Iris pigment epithelial cell (primary cell): ENCODE measurements at regions not wholly inside any gene's neighbourhood (a gene's known extent, or its start where the extent isn't known, plus 50 kb on each side); places are given as distances from the start of the nearest gene placed in this dataset.
"Not testable (repeated sequence)": the region's sequence is repeated elsewhere in the genome, so short reads cannot be mapped to it uniquely, and the experiment has no call there.

ENCODE experiments used
- DNase-seq: peaks from one replicate; pipeline ENCODE4 v3.0.0-alpha.2; 2011; ENCODE audit warnings: low read depth

- DNase-seq = no peak
Observed at GRCh38 chr2:145591109-145591809, 1071.3 kb upstream of the ZEB2 start.

DNA sequence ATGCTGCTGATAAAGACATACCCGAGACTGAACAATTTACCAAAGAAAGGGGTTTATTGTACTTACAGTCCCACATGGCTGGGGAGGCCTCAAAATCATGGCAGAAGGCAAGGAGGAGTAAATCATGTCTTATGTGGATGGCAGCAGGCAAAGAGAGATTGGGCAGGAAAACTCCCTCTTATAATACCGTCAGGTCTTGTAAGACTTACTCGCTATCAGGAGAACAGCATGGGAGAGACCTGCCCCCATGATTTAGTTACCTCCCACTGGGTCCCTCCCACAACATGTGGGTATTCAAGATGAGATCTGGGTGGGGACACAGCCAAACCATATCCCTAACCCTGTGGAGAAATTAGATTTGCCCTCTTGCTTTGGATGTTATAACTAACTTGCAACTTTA is 1068.0 kb upstream of the ZEB2 start:
- no peak for DNase-seq

- DNase-seq = no peak
Observed at GRCh38 chr2:145584353-145584752, 1064.4 kb upstream of the ZEB2 start.

- DNase-seq = no peak
Observed at GRCh38 chr2:145573608-145574007, 1053.7 kb upstream of the ZEB2 start.

GRCh38 chr2:145572238-145572637 is 1052.3 kb upstream of the ZEB2 start:
- DNase-seq = no peak

DNA sequence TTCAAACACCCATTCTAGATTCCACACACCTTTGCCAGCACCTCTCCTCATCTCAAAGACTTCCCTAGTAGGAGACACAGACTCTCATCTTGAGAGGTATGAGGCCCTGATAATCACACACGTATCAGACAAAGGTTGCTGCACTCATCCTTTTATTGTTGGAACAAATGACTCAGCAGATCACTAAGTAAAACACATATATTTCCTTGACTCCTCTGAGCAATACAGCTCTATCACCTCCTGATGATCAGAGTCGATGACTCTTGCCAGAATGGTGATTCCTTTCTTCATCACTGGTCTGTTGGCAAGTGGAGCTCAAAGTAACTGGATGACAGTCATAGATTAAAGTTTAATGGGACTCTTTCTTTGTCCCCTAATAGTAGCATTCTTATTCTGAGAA is 1049.2 kb upstream of the ZEB2 start:
- DNase-seq = peak; percentile 65

GRCh38 chr2:145563741-145564615 is 1044.1 kb upstream of the ZEB2 start:
- DNase-seq = peak; percentile 47

DNA sequence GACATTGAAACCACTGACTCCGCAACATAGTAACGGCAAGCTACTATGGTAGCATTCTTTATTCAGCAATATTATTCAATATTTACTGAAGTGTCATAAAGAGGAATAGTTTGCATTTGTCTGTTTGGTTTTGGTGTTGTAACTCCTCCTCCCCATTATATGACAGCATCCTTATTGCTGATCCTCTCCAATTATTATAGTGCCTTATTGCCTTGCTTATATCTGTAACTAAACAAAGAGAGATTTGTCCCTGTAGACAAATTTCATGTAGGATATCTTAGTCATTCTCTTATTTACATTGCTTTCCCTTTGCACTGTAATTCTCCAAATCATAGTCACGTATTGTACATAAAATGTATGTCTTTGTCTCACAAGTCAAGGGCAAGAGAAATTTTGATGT is 1041.2 kb upstream of the ZEB2 start:
- DNase-seq = no peak

GRCh38 chr2:145558617-145559350 is 1038.9 kb upstream of the ZEB2 start:
- peak; percentile 28 for DNase-seq

GRCh38 chr2:145555360-145555759 is 1035.4 kb upstream of the ZEB2 start:
- DNase-seq = no peak

DNA sequence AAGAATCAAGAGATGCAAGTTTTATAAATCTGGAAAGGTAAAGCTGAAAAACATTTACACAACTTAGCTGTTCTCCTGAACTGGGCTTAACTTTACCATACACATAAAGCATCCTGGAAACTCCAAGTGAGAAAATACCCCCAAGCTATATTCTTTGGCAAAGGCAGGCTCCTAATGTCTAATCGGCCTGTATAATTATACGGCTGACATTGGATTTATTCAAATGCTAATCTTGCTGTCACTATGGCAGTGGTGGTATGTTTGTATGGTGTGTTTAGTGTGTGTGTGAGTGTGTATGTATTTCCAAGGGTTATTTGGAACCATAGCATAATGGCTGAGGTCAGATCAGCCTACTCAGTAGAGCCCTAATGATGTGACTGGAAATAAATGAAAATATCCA is 1031.8 kb upstream of the ZEB2 start:
- no peak for DNase-seq

- no peak for DNase-seq
Observed at GRCh38 chr2:145548479-145548878, 1028.6 kb upstream of the ZEB2 start.

DNA sequence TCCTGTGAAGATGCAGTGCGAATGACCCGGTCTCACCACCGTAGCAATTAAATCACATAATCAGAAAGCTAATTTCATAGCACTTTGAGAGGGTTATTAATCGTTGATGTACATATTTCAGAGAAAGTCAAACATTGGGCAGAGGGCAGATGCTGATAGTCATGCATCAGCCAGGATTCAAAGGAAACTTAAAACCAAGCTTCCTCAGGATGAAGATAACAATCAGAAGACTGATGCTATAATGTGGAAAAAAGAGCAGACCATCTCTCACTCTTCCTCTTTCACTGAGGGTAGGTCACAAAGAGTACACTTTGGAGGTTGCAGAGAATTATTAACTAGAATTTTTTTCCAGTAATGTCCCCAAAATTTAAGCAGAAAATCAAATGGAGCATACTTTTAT is 1027.7 kb upstream of the ZEB2 start:
- no peak for DNase-seq

GRCh38 chr2:145546091-145546490 is 1026.2 kb upstream of the ZEB2 start:
- DNase-seq = peak; percentile 63

- no peak for DNase-seq
Observed at GRCh38 chr2:145543856-145544255, 1023.9 kb upstream of the ZEB2 start.

DNA sequence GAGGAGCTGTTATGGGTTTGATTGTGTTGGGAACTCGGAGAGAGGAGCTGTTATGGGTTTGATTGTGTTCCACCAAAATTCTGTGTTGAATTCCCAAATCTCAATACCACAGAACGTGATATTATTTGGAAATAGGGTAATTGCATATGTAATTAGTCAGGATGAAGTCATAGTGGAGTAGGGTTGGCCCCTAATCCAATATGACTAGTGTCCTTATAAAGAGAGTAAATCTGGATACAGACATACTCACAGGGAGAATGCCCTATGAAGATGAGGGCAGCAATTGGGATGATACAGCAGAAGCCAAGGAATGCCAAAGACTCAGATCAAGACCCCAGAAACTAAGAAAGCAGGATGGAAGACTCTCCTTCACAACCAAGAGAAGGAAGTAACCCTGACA is 1023.2 kb upstream of the ZEB2 start:
- no peak for DNase-seq

- DNase-seq = no peak
Observed at GRCh38 chr2:145541028-145541427, 1021.1 kb upstream of the ZEB2 start.

DNA sequence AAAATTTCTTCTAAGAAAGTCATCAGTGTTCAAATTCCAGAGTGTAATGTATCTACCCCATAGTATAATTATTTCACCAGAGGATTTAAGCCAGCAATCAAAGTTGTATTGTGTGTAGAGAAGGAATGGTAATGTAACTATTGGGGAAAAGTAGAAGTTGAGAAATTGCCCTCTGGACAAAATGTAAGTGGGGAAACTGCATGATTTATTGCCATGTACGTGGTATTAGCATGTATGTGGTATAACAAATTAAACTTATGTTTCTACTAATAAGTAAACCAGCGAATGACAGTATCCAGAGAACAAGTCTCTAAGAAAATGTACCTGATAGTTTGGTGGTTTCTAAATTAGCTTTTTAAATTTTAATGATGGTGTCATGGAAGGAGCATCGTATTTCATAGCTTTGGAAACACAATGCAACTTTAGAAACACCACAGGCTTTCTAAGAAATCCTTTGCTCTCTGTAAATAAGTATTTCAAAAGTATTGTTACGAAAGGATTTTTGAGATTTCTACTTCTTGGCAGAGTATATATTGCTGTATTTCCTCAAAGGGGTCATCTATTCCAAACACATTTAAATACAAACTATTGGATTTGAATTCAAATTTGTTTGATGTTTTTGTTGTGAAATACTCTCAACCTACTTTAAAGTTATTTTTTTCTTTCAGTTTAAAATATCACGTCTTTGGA is 1018.9 kb upstream of the ZEB2 start:
- no peak for DNase-seq

DNA sequence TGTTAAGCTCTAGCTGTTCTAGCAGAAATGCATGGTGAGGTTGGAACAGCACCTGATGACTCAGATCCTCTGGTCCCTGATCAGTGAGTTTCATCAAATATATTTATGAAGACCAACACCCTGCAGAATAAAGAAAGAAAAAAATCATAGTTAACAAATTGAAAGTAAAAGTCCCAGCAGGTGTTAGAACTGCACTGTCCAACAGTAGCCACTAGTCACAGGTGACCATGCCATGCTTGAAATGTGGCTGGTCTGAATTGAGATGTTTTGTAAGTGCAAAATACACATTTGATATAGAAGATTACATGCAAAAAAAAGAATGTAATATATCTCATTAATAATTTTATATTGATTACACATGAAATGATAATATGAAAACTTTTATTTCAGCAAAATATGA is 1010.7 kb upstream of the ZEB2 start:
- DNase-seq = peak; percentile 6

DNA sequence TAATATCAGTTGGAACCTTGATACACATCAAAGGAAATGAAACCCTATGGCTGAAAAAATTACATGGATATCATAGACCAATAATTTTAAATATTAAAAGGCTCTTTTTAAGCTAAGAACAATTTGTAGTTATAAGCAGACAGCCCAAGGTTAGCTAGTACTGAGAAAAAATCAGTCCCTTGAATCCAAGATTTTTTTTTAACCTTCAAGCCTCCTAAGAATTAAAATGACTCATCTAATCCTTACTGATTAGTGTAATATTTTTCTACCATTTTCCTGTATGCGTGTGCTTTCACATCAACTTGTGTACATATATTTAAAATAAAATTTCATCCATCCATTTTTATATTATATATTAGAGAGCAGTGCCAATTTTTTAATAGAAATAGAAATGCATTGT is 1004.9 kb upstream of the ZEB2 start:
- DNase-seq = peak; percentile 52

DNA sequence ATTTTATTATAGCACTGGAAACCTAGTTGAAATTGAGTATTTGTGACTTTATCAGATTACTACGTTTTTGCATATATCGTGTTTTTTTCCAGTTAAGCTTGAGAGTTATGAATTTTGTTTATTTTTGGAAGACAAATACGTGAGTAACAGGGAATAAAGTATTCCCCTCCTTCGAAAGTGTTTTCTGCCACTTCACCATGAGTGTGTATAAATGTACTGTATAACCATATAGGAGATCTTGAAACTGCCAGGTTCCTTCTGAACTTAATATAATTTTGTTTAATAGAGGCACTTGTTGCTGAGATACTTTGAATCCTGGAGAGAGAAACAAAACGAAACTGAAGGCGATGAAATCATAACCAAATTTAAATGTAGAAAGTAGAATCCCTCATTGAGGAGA is 1004.4 kb upstream of the ZEB2 start:
- no peak for DNase-seq

DNA sequence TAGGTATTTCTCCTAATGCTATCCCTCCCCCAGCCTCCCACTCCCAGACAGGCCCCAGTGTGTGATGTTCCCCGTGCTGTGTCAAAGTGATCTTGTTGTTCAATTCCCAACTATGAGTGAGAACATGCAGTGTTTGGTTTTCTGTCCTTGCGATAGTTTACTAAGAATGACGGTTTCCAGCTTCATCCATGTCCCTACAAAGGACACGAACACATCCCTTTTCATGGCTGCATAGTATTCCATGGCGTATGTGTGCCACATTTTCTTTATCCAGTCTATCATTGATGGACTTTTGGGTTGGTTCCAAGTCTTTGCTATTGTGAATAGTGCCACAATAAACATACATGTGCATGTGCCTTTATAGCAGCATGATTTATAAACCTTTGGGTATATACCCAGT is 999.3 kb upstream of the ZEB2 start:
- not testable (repeated sequence) for DNase-seq
